ENCODE measurements at regions not wholly inside any gene's neighbourhood (a gene's known extent, or its start where the extent isn't known, plus 50 kb on each side); places are given as distances from the start of the nearest gene placed in this dataset.

DNA sequence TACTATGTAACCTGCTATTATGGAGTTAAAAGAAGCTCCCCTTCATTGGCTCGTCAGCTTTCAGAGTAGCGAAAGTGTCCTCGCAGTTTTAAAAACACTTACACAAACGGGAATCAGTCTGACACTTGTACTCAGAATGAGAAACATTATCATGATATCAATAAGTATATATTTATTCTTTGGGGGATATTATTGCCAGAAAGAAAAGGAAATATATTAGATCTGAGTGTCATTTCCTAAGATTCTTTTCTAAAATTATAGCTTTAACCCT, 584.5 kb downstream of the ZEB2 start:
- H3K4me1 Mint-ChIP-seq (ENCODE audit: low read depth): peaks cover 18% of the 10 kb centered on the region
- DNase-seq (ENCODE audit: low spot score): no peak
- H3K27ac Mint-ChIP-seq (ENCODE audit: unreplicated experiment): no peak overlapping the region
- H3K27me3 Mint-ChIP-seq (ENCODE audit: low read depth): no peaks in the 10 kb centered on the region
- no peak overlapping the region for H3K4me3 Mint-ChIP-seq (ENCODE audit: unreplicated experiment)
- TF ChIP-seq, protein P1, sequence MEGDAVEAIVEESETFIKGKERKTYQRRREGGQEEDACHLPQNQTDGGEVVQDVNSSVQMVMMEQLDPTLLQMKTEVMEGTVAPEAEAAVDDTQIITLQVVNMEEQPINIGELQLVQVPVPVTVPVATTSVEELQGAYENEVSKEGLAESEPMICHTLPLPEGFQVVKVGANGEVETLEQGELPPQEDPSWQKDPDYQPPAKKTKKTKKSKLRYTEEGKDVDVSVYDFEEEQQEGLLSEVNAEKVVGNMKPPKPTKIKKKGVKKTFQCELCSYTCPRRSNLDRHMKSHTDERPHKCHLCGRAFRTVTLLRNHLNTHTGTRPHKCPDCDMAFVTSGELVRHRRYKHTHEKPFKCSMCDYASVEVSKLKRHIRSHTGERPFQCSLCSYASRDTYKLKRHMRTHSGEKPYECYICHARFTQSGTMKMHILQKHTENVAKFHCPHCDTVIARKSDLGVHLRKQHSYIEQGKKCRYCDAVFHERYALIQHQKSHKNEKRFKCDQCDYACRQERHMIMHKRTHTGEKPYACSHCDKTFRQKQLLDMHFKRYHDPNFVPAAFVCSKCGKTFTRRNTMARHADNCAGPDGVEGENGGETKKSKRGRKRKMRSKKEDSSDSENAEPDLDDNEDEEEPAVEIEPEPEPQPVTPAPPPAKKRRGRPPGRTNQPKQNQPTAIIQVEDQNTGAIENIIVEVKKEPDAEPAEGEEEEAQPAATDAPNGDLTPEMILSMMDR (IDR thresholded peaks at IDR 0.05): no peak
- no peaks in the 10 kb centered on the region for H3K9me3 Mint-ChIP-seq (ENCODE audit: low read depth)
- no peaks in the 10 kb centered on the region for H3K36me3 Mint-ChIP-seq (ENCODE audit: low read depth)

DNA sequence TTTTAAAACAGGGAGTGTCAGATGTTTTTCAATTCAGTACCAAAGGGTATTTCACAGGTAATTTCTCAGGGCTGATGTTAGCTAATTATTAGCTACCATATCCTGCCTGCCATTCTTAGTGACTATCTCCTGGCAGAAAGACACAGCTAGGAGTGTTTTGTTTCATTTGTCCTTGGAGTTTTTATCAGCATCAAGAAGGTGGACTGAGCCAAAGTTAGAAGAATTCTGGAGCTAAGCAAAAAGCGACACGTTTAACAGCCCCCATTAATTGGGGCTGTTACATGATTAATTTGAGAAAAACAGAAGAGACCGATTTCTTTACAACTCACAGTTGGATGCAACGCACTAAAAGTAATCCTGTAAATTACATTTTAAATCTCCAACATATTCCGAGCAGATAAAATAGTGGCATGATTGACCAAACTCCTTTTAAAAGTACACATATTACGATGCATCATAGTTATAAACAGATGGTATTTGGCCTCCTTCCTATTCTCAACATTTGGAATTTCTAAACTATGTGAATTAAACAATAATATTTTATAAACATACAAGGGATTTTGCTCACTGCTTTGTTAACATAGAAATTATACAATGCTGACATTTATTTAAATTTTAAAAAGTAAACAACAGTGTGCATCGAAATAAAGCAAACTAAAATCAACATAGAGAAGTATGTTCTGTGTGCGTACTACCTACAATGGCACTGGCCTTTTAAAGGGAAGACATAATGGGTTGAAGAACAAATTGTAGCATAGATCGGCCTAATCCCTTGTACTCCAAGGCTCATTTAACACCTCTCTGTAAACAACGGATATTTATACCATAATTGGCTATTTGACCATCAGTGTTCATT, 585.1 kb downstream of the ZEB2 start:
- H3K36me3 Mint-ChIP-seq (ENCODE audit: low read depth): peaks cover 1% of the 10 kb centered on the region
- H3K27me3 Mint-ChIP-seq (ENCODE audit: low read depth): no peaks in the 10 kb centered on the region
- TF ChIP-seq, protein P1 (IDR thresholded peaks at IDR 0.05): no peak
- no peak for DNase-seq (ENCODE audit: low spot score)
- H3K4me1 Mint-ChIP-seq (ENCODE audit: low read depth): peaks cover 14% of the 10 kb centered on the region
- no peaks in the 10 kb centered on the region for H3K9me3 Mint-ChIP-seq (ENCODE audit: low read depth)
- H3K27ac Mint-ChIP-seq (ENCODE audit: unreplicated experiment): no peak overlapping the region
- H3K4me3 Mint-ChIP-seq (ENCODE audit: unreplicated experiment): no peak overlapping the region

DNA sequence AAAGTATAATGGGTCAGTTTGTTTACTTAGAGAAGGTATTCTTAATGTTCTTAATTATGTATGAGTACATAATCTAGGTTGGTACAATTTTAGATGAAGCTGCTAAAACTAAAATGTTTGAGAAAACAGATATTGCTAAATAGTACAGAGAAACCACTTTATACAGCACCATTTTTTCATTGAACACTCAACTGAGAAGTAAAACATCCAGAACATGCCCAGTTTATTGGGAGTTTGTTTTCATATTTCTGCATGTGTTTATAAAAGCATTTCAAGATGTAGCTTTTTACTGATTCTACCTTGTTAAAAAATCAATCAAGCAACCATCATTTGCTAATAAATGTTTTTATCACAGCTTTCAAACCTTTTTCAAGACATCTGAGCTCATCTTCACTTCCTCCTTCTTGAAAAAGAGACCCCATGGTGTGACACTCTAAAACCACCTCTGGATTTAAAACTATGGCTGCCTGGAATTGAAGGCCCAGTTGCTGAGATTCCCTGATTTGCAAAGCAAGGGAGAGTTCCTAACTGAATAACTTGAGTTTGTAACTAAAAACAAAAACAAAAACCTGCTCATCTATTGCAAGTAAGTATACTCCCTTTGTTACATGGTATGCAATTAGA, 585.9 kb downstream of the ZEB2 start:
- Mint-ChIP-seq H3K27me3 (ENCODE audit: low read depth) (no peaks in the 10 kb centered on the region), H3K4me1 (ENCODE audit: low read depth) (peaks cover 9% of the 10 kb centered on the region), H3K4me3 (ENCODE audit: unreplicated experiment) (no peak overlapping the region), H3K36me3 (ENCODE audit: low read depth) (peaks cover 3% of the 10 kb centered on the region), H3K9me3 (ENCODE audit: low read depth) (no peaks in the 10 kb centered on the region), H3K27ac (ENCODE audit: unreplicated experiment) (no peak overlapping the region)
- no peak for DNase-seq (ENCODE audit: low spot score)
- TF ChIP-seq, protein P1 (IDR thresholded peaks at IDR 0.05): no peak

DNA sequence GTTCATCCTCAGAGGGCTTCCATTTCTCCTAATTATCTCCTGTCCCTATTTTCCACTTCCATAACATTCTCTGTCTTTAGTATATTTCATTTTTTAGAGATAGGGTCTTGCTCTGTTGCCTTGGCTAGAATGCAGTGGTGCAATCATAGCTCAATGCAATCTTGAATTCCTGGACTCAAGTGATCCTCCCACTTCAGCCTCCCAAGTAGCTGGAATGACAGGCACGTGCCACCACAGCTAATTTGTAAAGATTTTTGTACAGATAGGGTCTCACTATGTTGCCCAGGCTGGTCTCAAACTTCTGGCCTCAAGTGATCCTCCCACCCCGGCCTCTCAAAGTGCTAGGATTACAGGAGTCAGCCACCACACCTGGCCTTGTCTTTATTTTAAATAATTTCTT, 589.0 kb downstream of the ZEB2 start:
- TF ChIP-seq, protein P1 (IDR thresholded peaks at IDR 0.05): no peak
- peaks cover 3% of the 10 kb centered on the region for H3K36me3 Mint-ChIP-seq (ENCODE audit: low read depth)
- H3K27ac Mint-ChIP-seq (ENCODE audit: unreplicated experiment): no peak overlapping the region
- H3K27me3 Mint-ChIP-seq (ENCODE audit: low read depth): no peaks in the 10 kb centered on the region
- no peak overlapping the region for H3K4me3 Mint-ChIP-seq (ENCODE audit: unreplicated experiment)
- no peaks in the 10 kb centered on the region for H3K9me3 Mint-ChIP-seq (ENCODE audit: low read depth)
- no peaks in the 10 kb centered on the region for H3K4me1 Mint-ChIP-seq (ENCODE audit: low read depth)
- no peak for DNase-seq (ENCODE audit: low spot score)

DNA sequence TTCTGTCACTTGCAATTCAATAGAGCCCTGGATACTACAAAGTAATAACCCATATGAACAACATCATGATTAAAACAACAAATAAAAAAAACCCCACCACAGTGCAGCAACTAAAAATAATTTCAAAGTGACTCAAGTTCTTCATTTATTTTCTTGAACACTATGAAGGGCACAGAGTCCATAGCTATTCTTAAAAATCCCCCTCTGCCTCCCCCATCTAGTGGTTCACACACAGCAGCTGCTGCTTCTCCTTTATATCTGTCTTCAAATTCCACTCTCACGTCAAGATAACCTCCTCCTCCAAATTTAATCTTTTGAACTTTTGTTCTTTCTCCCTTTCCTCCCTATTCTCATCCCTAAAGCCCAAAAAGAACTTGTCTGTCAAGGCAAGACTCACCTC, 591.3 kb downstream of the ZEB2 start:
- no peak overlapping the region for H3K27ac Mint-ChIP-seq (ENCODE audit: unreplicated experiment)
- no peaks in the 10 kb centered on the region for H3K27me3 Mint-ChIP-seq (ENCODE audit: low read depth)
- H3K4me3 Mint-ChIP-seq (ENCODE audit: unreplicated experiment): no peak overlapping the region
- TF ChIP-seq, protein P1 (IDR thresholded peaks at IDR 0.05): no peak
- no peaks in the 10 kb centered on the region for H3K9me3 Mint-ChIP-seq (ENCODE audit: low read depth)
- peaks cover 5% of the 10 kb centered on the region for H3K36me3 Mint-ChIP-seq (ENCODE audit: low read depth)
- no peak for DNase-seq (ENCODE audit: low spot score)
- H3K4me1 Mint-ChIP-seq (ENCODE audit: low read depth): no peaks in the 10 kb centered on the region

Data from chondrocyte (in vitro differentiated cells).